ENCODE measurements at regions not wholly inside any gene's neighbourhood (a gene's known extent, or its start where the extent isn't known, plus 50 kb on each side); places are given as distances from the start of the nearest gene placed in this dataset.

- no peaks in the 10 kb centered on the region for H3K79me2 ChIP-seq (ENCODE audit: insufficient read depth, low read length)
- no peak overlapping the region for H3K9ac ChIP-seq (ENCODE audit: low read length)
- ATAC-seq (no peak), DNase-seq (ENCODE audit: low read depth, low spot score) (no peak)
- no peaks in the 10 kb centered on the region for H4K20me1 ChIP-seq (ENCODE audit: insufficient read depth)
- H3K9me3 ChIP-seq (ENCODE audit: control insufficient read depth in 1 of 2, insufficient read depth in 1 of 2, low read depth in 1 of 2, low read length in 2 of 2), result no peaks in the 10 kb centered on the region
- ChIA-PET CTCF (no interaction called here), RAD21 (ENCODE audit: low non-redundant PET in 1 of 2, low total read pairs in 2 of 2, uncharacterized antibody in 2 of 2, unreplicated experiment in 2 of 2) (no interaction called here), POLR2A (no interaction called here)
- no peak overlapping the region for H3K4me2 ChIP-seq (ENCODE audit: low read length)
- H3K4me3 ChIP-seq (replicated peaks in 1 of 2; ENCODE audit: low read depth in 1 of 2, low read length in 2 of 2), result no peak overlapping the region
- no peaks in the 10 kb centered on the region for H3K27me3 ChIP-seq (ENCODE audit: insufficient read depth, low read length)
- no peaks in the 10 kb centered on the region for H3K4me1 ChIP-seq (ENCODE audit: control insufficient read depth in 1 of 2, insufficient read depth in 2 of 2, low read length in 2 of 2)
- no peaks in the 10 kb centered on the region for H3K36me3 ChIP-seq (ENCODE audit: control insufficient read depth in 1 of 2, insufficient read depth in 2 of 2, low read length in 2 of 2)
- BruUV-seq (replicated peaks), result no TSS peak
- intact Hi-C loops (cut with micrococcal nuclease), result no loop called here
- no peaks in the 10 kb centered on the region for H3K9me2 ChIP-seq (ENCODE audit: insufficient read depth)
- TF ChIP-seq ZFX (IDR thresholded peaks at IDR 0.05) (no peak), ZBTB33 (IDR thresholded peaks at IDR 0.05; ENCODE audit: extremely low read depth, insufficient replicate concordance, low read length) (no peak), CBX3 (IDR thresholded peaks at IDR 0.05; ENCODE audit: low read depth) (no peak), FOSL1 (IDR thresholded peaks at IDR 0.05; ENCODE audit: low read depth) (no peak)
- no peak overlapping the region for H3K27ac ChIP-seq (ENCODE audit: low read depth, low read length)
- H2AFZ ChIP-seq (ENCODE audit: low read depth, low read length, poor library complexity, severe bottlenecking), result no peak overlapping the region
These were observed 1317.1 kb downstream of the BRD1 start for GRCh38 chr22:48510599-48510998.

GRCh38 chr22:48507595-48508350 is 1319.9 kb downstream of the BRD1 start:
- BruUV-seq (replicated peaks), result no TSS peak
- Histone ChIP-seq H3K9ac (ENCODE audit: low read length) (no peak overlapping the region), H3K4me1 (ENCODE audit: control insufficient read depth in 1 of 2, insufficient read depth in 2 of 2, low read length in 2 of 2) (no peaks in the 10 kb centered on the region), H2AFZ (ENCODE audit: low read depth, low read length, poor library complexity, severe bottlenecking) (no peak overlapping the region), H3K27ac (ENCODE audit: low read depth, low read length) (no peak overlapping the region), H3K9me3 (ENCODE audit: control insufficient read depth in 1 of 2, insufficient read depth in 1 of 2, low read depth in 1 of 2, low read length in 2 of 2) (no peaks in the 10 kb centered on the region), H3K36me3 (ENCODE audit: control insufficient read depth in 1 of 2, insufficient read depth in 2 of 2, low read length in 2 of 2) (no peaks in the 10 kb centered on the region), H3K27me3 (ENCODE audit: insufficient read depth, low read length) (no peaks in the 10 kb centered on the region), H3K9me2 (ENCODE audit: insufficient read depth) (no peaks in the 10 kb centered on the region), H3K4me2 (ENCODE audit: low read length) (no peak overlapping the region), H3K4me3 (replicated peaks in 1 of 2; ENCODE audit: low read depth in 1 of 2, low read length in 2 of 2) (no peak overlapping the region), H4K20me1 (ENCODE audit: insufficient read depth) (no peaks in the 10 kb centered on the region), H3K79me2 (ENCODE audit: insufficient read depth, low read length) (no peaks in the 10 kb centered on the region)
- intact Hi-C loops (cut with micrococcal nuclease), result no loop called here
- POLR2A ChIA-PET, result no interaction called here
- CTCF ChIA-PET, result no interaction called here
- ATAC-seq (no peak), DNase-seq (ENCODE audit: low read depth, low spot score) (no peak)
- RAD21 ChIA-PET (ENCODE audit: low non-redundant PET in 1 of 2, low total read pairs in 2 of 2, uncharacterized antibody in 2 of 2, unreplicated experiment in 2 of 2), result no interaction called here
- TF ChIP-seq ZFX (IDR thresholded peaks at IDR 0.05) (no peak), ZNF274 (IDR thresholded peaks at IDR 0.05; ENCODE audit: low read depth, low read length) (no peak), CEBPB (IDR thresholded peaks at IDR 0.05; ENCODE audit: low read depth) (no peak), REST (IDR thresholded peaks at IDR 0.05; ENCODE audit: low read depth) (no peak), EZH2phosphoT487 (IDR thresholded peaks at IDR 0.05; ENCODE audit: borderline replicate concordance) (no peak), CTCF (IDR thresholded peaks at IDR 0.05 in 2 of 3, conservative IDR thresholded peaks at IDR 0.05 in 1 of 3; ENCODE audit: borderline replicate concordance in 1 of 3, insufficient read depth in 1 of 3, low read depth in 2 of 3, low read length in 2 of 3) (no peak), SRF (IDR thresholded peaks at IDR 0.05; ENCODE audit: low read depth) (no peak), CBX3 (IDR thresholded peaks at IDR 0.05; ENCODE audit: low read depth) (no peak), ATF3 (IDR thresholded peaks at IDR 0.05) (no peak), ELF1 (IDR thresholded peaks at IDR 0.05; ENCODE audit: borderline replicate concordance, low read depth) (no peak)
